Adrenal gland (tissue), 5 donors: ENCODE measurements at regions not wholly inside any gene's neighbourhood (a gene's known extent, or its start where the extent isn't known, plus 50 kb on each side); places are given as distances from the start of the nearest gene placed in this dataset.

Source experiments
- POLR2A ChIP-seq, 2 donors: fragments of 450-650 bp; IDR thresholded peaks; one replicate each; pipeline ENCODE4 v1.6.1; 2017; ENCODE audit warnings: antibody characterized with exemption in 2 of 2, mild to moderate bottlenecking in 2 of 2, moderate library complexity in 1 of 2
- TF ChIP-seq, protein P1 (sequence below), 6 experiments: fragments of 450-650 bp in 4 of 6; fragments of 200-600 bp in 2 of 6; sonication (generic) in 1 of 6; IDR thresholded peaks; 1 replicate in 5 of 6; 2 replicates in 1 of 6; pipeline versions ENCODE4 v1.5.1 to v1.8.0; 2016 to 2021; ENCODE audit warnings: antibody characterized with exemption in 6 of 6, mild to moderate bottlenecking in 2 of 6, moderate library complexity in 1 of 6
- donor health status: DM: no; HTN: no; CAD: no.

DNA sequence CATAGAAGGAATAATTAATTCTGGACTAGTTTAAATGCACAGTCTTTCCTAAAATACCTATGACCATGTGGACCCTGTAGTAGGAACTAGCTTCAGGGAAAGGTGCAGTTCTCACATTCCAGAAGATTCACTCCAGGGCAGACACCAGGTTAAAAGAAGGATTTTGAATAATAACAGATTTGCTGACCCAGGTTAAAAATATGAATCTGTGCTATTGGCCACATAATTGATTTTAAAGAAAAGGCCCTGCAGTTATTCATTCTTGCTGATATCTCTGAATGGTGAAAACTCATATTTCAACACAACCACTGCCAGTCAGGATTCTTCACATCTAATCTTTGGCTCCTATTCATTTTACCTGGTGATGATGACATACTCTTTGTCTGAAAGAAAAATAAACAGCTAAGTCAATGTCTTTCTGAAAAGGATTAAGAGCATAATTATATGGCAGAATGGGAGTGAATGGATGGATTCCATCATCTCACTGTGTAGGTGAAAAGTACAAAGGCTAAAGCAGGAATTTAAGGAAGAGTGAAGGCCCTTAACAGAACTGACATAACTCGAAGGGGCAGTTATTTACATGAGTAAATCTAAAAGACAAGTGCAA, 432.8 kb downstream of the PDGFC start:
- TF ChIP-seq POLR2A (IDR thresholded peaks at IDR 0.05): no peak
- TF ChIP-seq, protein P1, sequence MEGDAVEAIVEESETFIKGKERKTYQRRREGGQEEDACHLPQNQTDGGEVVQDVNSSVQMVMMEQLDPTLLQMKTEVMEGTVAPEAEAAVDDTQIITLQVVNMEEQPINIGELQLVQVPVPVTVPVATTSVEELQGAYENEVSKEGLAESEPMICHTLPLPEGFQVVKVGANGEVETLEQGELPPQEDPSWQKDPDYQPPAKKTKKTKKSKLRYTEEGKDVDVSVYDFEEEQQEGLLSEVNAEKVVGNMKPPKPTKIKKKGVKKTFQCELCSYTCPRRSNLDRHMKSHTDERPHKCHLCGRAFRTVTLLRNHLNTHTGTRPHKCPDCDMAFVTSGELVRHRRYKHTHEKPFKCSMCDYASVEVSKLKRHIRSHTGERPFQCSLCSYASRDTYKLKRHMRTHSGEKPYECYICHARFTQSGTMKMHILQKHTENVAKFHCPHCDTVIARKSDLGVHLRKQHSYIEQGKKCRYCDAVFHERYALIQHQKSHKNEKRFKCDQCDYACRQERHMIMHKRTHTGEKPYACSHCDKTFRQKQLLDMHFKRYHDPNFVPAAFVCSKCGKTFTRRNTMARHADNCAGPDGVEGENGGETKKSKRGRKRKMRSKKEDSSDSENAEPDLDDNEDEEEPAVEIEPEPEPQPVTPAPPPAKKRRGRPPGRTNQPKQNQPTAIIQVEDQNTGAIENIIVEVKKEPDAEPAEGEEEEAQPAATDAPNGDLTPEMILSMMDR (IDR thresholded peaks at IDR 0.05): no peak
